SK-N-SH treated with all-trans-retinoic acid at 6 μM for 48 hours (cell line): ENCODE measurements at regions not wholly inside any gene's neighbourhood (a gene's known extent, or its start where the extent isn't known, plus 50 kb on each side); places are given as distances from the start of the nearest gene placed in this dataset.
"Not testable (repeated sequence)": the region's sequence is repeated elsewhere in the genome, so short reads cannot be mapped to it uniquely, and the experiment has no call there.

Experiments
- ATAC-seq: fragments of 200-7000 bp; cut with Tn5 transposase; 3 replicates; pipeline ENCODE4 v1.9.1; 2020; ENCODE audit warnings: mild to moderate bottlenecking, moderate library complexity
- ARNTL ChIP-seq: fragments of 450-650 bp; formaldehyde crosslinking; IDR thresholded peaks from 2 replicates; pipeline ENCODE4 v1.5.0; 2020; ENCODE audit warnings: low read depth, mild to moderate bottlenecking, moderate library complexity, borderline replicate concordance
- BACH2 ChIP-seq: fragments of 250-450 bp; sonication (Bioruptor Pico); IDR thresholded peaks from 2 replicates; pipeline ENCODE4 v1.9.0; 2021; ENCODE audit warnings: mild to moderate bottlenecking, borderline replicate concordance
- CSDC2 ChIP-seq: fragments of 250-450 bp; sonication (Bioruptor Pico); IDR thresholded peaks from 2 replicates; pipeline ENCODE4 v1.5.0; 2020; ENCODE audit warnings: mild to moderate bottlenecking, moderate library complexity
- ESRRG ChIP-seq: fragments of 250-450 bp; sonication (Bioruptor Pico); IDR thresholded peaks from 2 replicates; pipeline ENCODE4 v1.6.1; 2021; ENCODE audit warnings: mild to moderate bottlenecking
- GLIS3 ChIP-seq: fragments of 250-450 bp; sonication (Bioruptor Pico); IDR thresholded peaks from 2 replicates; pipeline ENCODE4 v1.5.0; 2020; ENCODE audit warnings: mild to moderate bottlenecking, moderate library complexity
- ISL1 ChIP-seq: fragments of 250-450 bp; sonication (Bioruptor Pico); IDR thresholded peaks from 2 replicates; pipeline ENCODE4 v2.1.2; 2022; ENCODE audit warnings: mild to moderate bottlenecking, moderate library complexity
- OSR1 ChIP-seq: fragments of 250-450 bp; sonication (Bioruptor Pico); IDR thresholded peaks from 2 replicates; pipeline ENCODE4 v1.8.0; 2022; ENCODE audit warnings: moderate library complexity, mild to moderate bottlenecking, inconsistent platforms
- PPARA ChIP-seq: fragments of 250-450 bp; sonication (Bioruptor Pico); IDR thresholded peaks from 2 replicates; pipeline ENCODE4 v1.5.0; 2020; ENCODE audit warnings: mild to moderate bottlenecking, borderline replicate concordance
- SNAI2 ChIP-seq: fragments of 250-450 bp; sonication (Bioruptor Pico); IDR thresholded peaks from 2 replicates; pipeline ENCODE4 v1.5.0; 2020; ENCODE audit warnings: mild to moderate bottlenecking, moderate library complexity
- TCF4 ChIP-seq: fragments of 250-450 bp; sonication (Bioruptor Pico); IDR thresholded peaks from 2 replicates; pipeline ENCODE4 v1.8.0; 2021; ENCODE audit warnings: mild to moderate bottlenecking, moderate library complexity, borderline replicate concordance
- TOX ChIP-seq: fragments of 250-450 bp; sonication (Bioruptor Pico); IDR thresholded peaks from 2 replicates; pipeline ENCODE4 v1.8.0; 2021; ENCODE audit warnings: mild to moderate bottlenecking, moderate library complexity, borderline replicate concordance
- ZC3H10 ChIP-seq: fragments of 250-450 bp; sonication (Bioruptor Pico); IDR thresholded peaks from 2 replicates; pipeline ENCODE4 v1.5.1; 2021; ENCODE audit warnings: mild to moderate bottlenecking, moderate library complexity
- ZFP3 ChIP-seq: fragments of 250-450 bp; sonication (Bioruptor Pico); IDR thresholded peaks from 2 replicates; pipeline ENCODE4 v1.5.0; 2020; ENCODE audit warnings: mild to moderate bottlenecking, moderate library complexity
- ZFP30 ChIP-seq: fragments of 450-650 bp; formaldehyde crosslinking; IDR thresholded peaks from 2 replicates; pipeline ENCODE4 v1.5.0; 2022; ENCODE audit warnings: mild to moderate bottlenecking, moderate library complexity
- ZNF565 ChIP-seq: fragments of 450-650 bp; formaldehyde crosslinking; conservative IDR thresholded peaks from 2 replicates; pipeline ENCODE4 v1.5.0; 2020; ENCODE audit warnings: low read depth, mild to moderate bottlenecking, moderate library complexity
- ZNF70 ChIP-seq: fragments of 450-650 bp; formaldehyde crosslinking; IDR thresholded peaks from 2 replicates; pipeline ENCODE4 v1.5.0; 2020; ENCODE audit warnings: mild to moderate bottlenecking, moderate library complexity
- ZNF8 ChIP-seq: fragments of 450-650 bp; formaldehyde crosslinking; IDR thresholded peaks from 2 replicates; pipeline ENCODE4 v1.5.0; 2020; ENCODE audit warnings: mild to moderate bottlenecking, moderate library complexity
- TF ChIP-seq, protein P1 (sequence below): fragments of 250-450 bp; sonication (Bioruptor Pico); IDR thresholded peaks from 2 replicates; pipeline ENCODE4 v1.5.0; 2020; ENCODE audit warnings: mild to moderate bottlenecking, moderate library complexity
- TF ChIP-seq, protein P2 (sequence below): fragments of 250-450 bp; sonication (Bioruptor Pico); IDR thresholded peaks from 2 replicates; pipeline ENCODE4 v1.5.1; 2021; ENCODE audit warnings: mild to moderate bottlenecking, moderate library complexity
- TF ChIP-seq, protein P3 (sequence below): fragments of 250-450 bp; sonication (Bioruptor Pico); IDR thresholded peaks from 2 replicates; pipeline ENCODE4 v1.5.1; 2020; ENCODE audit warnings: low read depth, mild to moderate bottlenecking, moderate library complexity
- TF ChIP-seq, protein P4 (sequence below): fragments of 250-450 bp; sonication (Bioruptor Pico); IDR thresholded peaks from 2 replicates; pipeline ENCODE4 v1.8.0; 2021; ENCODE audit warnings: low read depth, mild to moderate bottlenecking, moderate library complexity, borderline replicate concordance
- TF ChIP-seq, protein P5 (sequence below): fragments of 250-450 bp; sonication (Bioruptor Pico); IDR thresholded peaks from 2 replicates; pipeline ENCODE4 v1.8.0; 2020; ENCODE audit warnings: mild to moderate bottlenecking, moderate library complexity, borderline replicate concordance

DNA sequence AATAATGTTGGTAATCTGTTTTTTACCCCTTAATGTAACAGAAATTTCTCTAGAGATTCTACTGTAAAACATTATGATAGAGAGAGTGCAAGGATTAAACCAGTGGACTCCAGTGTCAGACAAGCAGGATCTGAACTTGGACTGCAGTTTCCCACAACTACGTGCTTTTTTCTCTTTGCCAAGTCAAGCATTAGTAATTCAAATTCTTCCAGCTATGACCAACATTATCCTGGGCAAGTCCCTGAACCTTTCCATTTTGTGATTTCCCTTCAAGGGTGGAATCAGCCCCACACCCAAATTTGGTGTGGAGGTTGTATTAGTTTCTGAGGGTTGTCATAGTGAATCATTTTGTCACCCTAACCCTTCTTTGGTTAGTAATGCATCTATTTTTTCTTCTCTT, 482.0 kb downstream of the ZNF516 start:
- no peak for TF ChIP-seq ZNF565
- no peak for TF ChIP-seq ESRRG
- TF ChIP-seq ZC3H10, result no peak
- no peak for TF ChIP-seq ZFP3 (CRISPR knock-in tag)
- TF ChIP-seq, protein P1, sequence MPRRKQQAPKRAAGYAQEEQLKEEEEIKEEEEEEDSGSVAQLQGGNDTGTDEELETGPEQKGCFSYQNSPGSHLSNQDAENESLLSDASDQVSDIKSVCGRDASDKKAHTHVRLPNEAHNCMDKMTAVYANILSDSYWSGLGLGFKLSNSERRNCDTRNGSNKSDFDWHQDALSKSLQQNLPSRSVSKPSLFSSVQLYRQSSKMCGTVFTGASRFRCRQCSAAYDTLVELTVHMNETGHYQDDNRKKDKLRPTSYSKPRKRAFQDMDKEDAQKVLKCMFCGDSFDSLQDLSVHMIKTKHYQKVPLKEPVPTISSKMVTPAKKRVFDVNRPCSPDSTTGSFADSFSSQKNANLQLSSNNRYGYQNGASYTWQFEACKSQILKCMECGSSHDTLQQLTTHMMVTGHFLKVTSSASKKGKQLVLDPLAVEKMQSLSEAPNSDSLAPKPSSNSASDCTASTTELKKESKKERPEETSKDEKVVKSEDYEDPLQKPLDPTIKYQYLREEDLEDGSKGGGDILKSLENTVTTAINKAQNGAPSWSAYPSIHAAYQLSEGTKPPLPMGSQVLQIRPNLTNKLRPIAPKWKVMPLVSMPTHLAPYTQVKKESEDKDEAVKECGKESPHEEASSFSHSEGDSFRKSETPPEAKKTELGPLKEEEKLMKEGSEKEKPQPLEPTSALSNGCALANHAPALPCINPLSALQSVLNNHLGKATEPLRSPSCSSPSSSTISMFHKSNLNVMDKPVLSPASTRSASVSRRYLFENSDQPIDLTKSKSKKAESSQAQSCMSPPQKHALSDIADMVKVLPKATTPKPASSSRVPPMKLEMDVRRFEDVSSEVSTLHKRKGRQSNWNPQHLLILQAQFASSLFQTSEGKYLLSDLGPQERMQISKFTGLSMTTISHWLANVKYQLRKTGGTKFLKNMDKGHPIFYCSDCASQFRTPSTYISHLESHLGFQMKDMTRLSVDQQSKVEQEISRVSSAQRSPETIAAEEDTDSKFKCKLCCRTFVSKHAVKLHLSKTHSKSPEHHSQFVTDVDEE (CRISPR knock-in tag), result no peak
- no peak for TF ChIP-seq ZFP30 (CRISPR knock-in tag)
- TF ChIP-seq OSR1 (CRISPR knock-in tag), result no peak
- no peak for TF ChIP-seq PPARA (CRISPR knock-in tag)
- no peak for TF ChIP-seq BACH2 (CRISPR knock-in tag)
- no peak for TF ChIP-seq ZNF8 (CRISPR knock-in tag)
- TF ChIP-seq, protein P2, sequence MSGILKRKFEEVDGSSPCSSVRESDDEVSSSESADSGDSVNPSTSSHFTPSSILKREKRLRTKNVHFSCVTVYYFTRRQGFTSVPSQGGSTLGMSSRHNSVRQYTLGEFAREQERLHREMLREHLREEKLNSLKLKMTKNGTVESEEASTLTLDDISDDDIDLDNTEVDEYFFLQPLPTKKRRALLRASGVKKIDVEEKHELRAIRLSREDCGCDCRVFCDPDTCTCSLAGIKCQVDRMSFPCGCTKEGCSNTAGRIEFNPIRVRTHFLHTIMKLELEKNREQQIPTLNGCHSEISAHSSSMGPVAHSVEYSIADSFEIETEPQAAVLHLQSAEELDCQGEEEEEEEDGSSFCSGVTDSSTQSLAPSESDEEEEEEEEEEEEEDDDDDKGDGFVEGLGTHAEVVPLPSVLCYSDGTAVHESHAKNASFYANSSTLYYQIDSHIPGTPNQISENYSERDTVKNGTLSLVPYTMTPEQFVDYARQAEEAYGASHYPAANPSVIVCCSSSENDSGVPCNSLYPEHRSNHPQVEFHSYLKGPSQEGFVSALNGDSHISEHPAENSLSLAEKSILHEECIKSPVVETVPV (CRISPR knock-in tag), result no peak
- TF ChIP-seq TOX (CRISPR knock-in tag), result no peak
- TF ChIP-seq CSDC2, result no peak
- no peak for TF ChIP-seq TCF4 (CRISPR knock-in tag)
- TF ChIP-seq GLIS3 (CRISPR knock-in tag), result no peak
- TF ChIP-seq SNAI2 (CRISPR knock-in tag), result no peak
- TF ChIP-seq, protein P3, sequence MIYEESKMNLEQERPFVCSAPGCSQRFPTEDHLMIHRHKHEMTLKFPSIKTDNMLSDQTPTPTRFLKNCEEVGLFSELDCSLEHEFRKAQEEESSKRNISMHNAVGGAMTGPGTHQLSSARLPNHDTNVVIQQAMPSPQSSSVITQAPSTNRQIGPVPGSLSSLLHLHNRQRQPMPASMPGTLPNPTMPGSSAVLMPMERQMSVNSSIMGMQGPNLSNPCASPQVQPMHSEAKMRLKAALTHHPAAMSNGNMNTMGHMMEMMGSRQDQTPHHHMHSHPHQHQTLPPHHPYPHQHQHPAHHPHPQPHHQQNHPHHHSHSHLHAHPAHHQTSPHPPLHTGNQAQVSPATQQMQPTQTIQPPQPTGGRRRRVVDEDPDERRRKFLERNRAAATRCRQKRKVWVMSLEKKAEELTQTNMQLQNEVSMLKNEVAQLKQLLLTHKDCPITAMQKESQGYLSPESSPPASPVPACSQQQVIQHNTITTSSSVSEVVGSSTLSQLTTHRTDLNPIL (CRISPR knock-in tag), result no peak
- TF ChIP-seq ARNTL, result no peak
- TF ChIP-seq ISL1 (CRISPR knock-in tag), result no peak
- TF ChIP-seq ZNF70, result no peak
- TF ChIP-seq, all 23 proteins: peak for 0
- ATAC-seq, result no peak

DNA sequence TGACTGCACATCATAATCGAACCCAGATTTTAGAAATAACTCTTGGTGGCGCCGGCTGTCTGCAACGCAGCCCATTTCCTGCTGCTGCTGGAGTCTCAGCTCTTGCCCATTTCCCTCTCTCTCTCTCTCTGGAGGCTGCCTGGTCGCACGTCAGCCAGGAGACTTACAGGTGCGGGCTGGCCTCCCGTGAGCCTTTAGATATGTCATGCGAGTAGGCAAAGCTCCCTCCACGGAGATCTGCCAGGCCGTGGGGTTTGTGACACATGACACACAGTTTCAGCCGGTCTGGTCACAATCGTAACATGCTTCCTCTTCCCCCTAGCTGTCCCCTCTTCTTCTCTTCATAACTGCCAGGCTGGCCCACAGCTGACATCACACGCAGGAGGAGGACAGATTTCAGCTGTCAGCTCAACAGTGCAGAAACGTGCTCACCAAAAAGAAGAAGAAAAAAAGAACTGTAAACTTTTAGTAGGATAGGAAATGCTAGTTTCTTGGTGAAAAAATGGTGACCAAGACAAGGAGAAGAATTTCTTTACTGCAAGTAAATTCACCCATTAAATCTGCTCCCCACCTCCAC, 489.3 kb downstream of the ZNF516 start:
- no peak for ATAC-seq
- TF ChIP-seq, protein P4, sequence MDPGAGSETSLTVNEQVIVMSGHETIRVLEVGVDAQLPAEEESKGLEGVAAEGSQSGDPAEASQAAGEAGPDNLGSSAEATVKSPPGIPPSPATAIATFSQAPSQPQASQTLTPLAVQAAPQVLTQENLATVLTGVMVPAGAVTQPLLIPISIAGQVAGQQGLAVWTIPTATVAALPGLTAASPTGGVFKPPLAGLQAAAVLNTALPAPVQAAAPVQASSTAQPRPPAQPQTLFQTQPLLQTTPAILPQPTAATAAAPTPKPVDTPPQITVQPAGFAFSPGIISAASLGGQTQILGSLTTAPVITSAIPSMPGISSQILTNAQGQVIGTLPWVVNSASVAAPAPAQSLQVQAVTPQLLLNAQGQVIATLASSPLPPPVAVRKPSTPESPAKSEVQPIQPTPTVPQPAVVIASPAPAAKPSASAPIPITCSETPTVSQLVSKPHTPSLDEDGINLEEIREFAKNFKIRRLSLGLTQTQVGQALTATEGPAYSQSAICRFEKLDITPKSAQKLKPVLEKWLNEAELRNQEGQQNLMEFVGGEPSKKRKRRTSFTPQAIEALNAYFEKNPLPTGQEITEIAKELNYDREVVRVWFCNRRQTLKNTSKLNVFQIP, result no peak
- TF ChIP-seq, protein P5, sequence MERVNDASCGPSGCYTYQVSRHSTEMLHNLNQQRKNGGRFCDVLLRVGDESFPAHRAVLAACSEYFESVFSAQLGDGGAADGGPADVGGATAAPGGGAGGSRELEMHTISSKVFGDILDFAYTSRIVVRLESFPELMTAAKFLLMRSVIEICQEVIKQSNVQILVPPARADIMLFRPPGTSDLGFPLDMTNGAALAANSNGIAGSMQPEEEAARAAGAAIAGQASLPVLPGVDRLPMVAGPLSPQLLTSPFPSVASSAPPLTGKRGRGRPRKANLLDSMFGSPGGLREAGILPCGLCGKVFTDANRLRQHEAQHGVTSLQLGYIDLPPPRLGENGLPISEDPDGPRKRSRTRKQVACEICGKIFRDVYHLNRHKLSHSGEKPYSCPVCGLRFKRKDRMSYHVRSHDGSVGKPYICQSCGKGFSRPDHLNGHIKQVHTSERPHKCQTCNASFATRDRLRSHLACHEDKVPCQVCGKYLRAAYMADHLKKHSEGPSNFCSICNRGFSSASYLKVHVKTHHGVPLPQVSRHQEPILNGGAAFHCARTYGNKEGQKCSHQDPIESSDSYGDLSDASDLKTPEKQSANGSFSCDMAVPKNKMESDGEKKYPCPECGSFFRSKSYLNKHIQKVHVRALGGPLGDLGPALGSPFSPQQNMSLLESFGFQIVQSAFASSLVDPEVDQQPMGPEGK, result no peak
- TF ChIP-seq, protein P3 (CRISPR knock-in tag), result no peak
- TF ChIP-seq ESRRG (no peak), ZNF8 (CRISPR knock-in tag) (no peak), PPARA (CRISPR knock-in tag) (no peak), OSR1 (CRISPR knock-in tag) (no peak), TCF4 (CRISPR knock-in tag) (no peak), ZNF565 (no peak), ZC3H10 (no peak), ZFP3 (CRISPR knock-in tag) (no peak), TOX (CRISPR knock-in tag) (no peak), ARNTL (no peak)

DNA sequence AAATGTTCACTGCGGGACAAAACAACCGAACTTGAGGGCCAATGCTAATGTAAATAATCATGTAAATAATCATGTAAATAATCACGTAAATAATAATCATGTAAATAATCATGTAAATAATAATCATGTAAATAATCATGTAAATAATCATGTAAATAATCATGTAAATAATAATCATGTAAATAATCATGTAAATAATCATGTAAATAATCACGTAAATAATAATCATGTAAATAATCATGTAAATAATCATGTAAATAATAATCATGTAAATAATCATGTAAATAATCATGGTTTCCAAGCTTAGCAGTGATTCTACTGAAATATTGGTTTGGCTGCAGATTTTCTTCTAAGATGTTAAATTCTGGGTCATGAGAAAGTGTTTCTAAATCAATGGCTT, 507.1 kb downstream of the ZNF516 start:
- ATAC-seq, result not testable (repeated sequence)
